GM21423 (cell line): ENCODE measurements at regions not wholly inside any gene's neighbourhood (a gene's known extent, or its start where the extent isn't known, plus 50 kb on each side); places are given as distances from the start of the nearest gene placed in this dataset.

Experiments used
- ATAC-seq: cut with Tn5 transposase; IDR thresholded peaks from one replicate; pipeline ENCODE4 v1.9.1; 2021; ENCODE audit warnings: mild to moderate bottlenecking, moderate library complexity; ENCODE audit not compliant: unreplicated experiment

- ATAC-seq: no peak
These were observed 68.0 kb upstream of the ALDH1A1 start for GRCh38 chr9:73020877-73021276.

- ATAC-seq: no peak
These were observed 61.2 kb upstream of the ALDH1A1 start for GRCh38 chr9:73014011-73014410.

GRCh38 chr9:73011956-73012355 is 59.1 kb upstream of the ALDH1A1 start:
- no peak for ATAC-seq

DNA sequence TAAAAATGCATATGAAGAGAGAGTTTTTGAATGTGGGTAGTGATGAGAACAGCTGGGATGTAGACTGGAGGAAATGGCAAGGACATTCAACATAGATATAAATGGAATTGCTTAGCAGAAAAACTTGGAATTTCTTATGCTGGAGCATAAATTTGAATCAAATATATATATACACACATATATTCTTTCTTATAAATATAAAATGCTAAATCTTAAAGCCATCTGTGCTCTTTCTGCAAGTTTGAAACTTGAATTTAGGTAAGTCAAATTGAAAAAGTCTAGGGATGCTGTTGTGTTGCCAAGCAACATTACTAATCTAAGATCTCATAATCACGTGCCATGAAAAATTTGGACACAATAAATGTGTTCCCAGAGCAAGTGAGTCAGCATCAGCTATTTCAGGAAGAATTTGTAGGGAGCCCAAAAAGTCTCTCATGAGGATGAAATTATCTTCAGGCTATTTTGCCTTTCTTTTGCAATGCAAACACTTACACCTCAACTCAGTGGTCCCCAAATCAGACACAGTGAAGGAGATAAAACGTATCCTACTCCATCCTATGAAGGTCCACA is 58.4 kb upstream of the ALDH1A1 start:
- ATAC-seq: no peak

DNA sequence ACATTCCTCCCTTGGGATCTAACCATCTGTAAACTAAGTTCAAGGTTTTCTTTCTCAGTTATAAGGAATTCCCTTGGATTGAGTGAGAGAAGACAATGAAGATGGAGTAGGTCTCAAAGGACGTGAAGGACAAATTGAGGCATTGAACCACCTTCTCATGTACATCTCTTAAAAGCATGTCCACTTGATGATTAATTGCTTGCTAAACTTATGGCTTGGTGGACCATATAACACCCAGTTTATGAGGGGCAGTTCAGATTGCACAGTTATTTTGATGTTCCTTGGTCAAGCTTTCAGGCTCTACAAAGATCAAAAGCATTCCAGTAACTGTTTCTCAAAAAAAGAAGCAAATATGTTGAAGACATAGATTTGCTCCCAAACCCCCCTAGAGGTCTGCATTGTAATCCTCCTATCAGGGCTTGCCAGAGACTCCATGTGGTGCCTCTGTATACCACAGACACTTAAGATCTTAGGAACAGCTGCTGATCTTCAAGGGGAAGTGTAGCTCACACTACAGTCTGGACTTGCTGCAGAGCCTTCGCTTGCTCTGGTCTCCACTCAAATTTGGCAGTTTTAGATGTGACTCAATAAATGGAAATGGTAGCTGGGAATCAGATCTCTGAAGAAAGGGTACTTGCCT is 56.9 kb upstream of the ALDH1A1 start:
- ATAC-seq: no peak

GRCh38 chr9:73007966-73008672 is 55.3 kb upstream of the ALDH1A1 start:
- no peak for ATAC-seq

- no peak for ATAC-seq
These were observed 54.1 kb upstream of the ALDH1A1 start for GRCh38 chr9:73006986-73007385.
